Heart left ventricle (tissue), 16 donors: ENCODE measurements at regions not wholly inside any gene's neighbourhood (a gene's known extent, or its start where the extent isn't known, plus 50 kb on each side); places are given as distances from the start of the nearest gene placed in this dataset.

Experiments
- ATAC-seq, 4 donors: fragments of 200-7000 bp; cut with Tn5 transposase; one replicate each; pipeline ENCODE4 v1.9.1; 2020 to 2022; ENCODE audit warnings: moderate library complexity in 4 of 4, mild to moderate bottlenecking in 3 of 4, moderate number of reproducible peaks in 1 of 4
- DNase-seq, 5 donors: peaks; one replicate each; pipeline ENCODE4 v3.0.0-alpha.2; 2020
- H3K27ac ChIP-seq, 12 donors: fragments of 200-600 bp; sonication (generic) in 4 of 12; one replicate each; pipeline versions ENCODE4 v1.5.0 to v1.8.0; 2016 to 2022; ENCODE audit warnings: mild to moderate bottlenecking in 2 of 12
- H3K27me3 ChIP-seq, 9 donors: fragments of 200-600 bp; sonication (generic) in 2 of 9; one replicate each; pipeline versions ENCODE4 v1.5.1 to v1.8.0; 2016 to 2022; ENCODE audit warnings: mild to moderate bottlenecking in 3 of 9
- H3K36me3 ChIP-seq, 9 donors: fragments of 200-600 bp; sonication (generic) in 2 of 9; one replicate each; pipeline versions ENCODE4 v1.5.0 to v1.8.0; 2018 to 2022; ENCODE audit warnings: mild to moderate bottlenecking in 2 of 9
- H3K4me1 ChIP-seq, 12 donors: fragments of 200-600 bp; sonication (generic) in 4 of 12; one replicate each; pipeline versions ENCODE4 v1.5.0 to v1.8.0; 2016 to 2022; ENCODE audit warnings: mild to moderate bottlenecking in 3 of 12
- H3K4me3 ChIP-seq, 12 donors: fragments of 200-600 bp; sonication (generic) in 4 of 12; one replicate each; pipeline versions ENCODE4 v1.5.0 to v1.8.0; 2017 to 2022; ENCODE audit warnings: mild to moderate bottlenecking in 9 of 12, moderate library complexity in 4 of 12
- H3K9me3 ChIP-seq, 12 donors: fragments of 200-600 bp; sonication (generic) in 4 of 12; one replicate each; pipeline versions ENCODE4 v1.5.0 to v1.8.0; 2016 to 2022; ENCODE audit warnings: mild to moderate bottlenecking in 1 of 12
- CTCF ChIP-seq, 12 donors: fragments of 200-600 bp; sonication (generic) in 4 of 12; IDR thresholded peaks; one replicate each; pipeline versions ENCODE4 v1.5.0 to v1.8.0; 2018 to 2022; ENCODE audit warnings: antibody characterized with exemption in 12 of 12, mild to moderate bottlenecking in 5 of 12
- POLR2A ChIP-seq, 2 donors: fragments of 450-650 bp; IDR thresholded peaks; one replicate each; pipeline ENCODE4 v1.6.1; 2017; ENCODE audit warnings: antibody characterized with exemption in 2 of 2, mild to moderate bottlenecking in 2 of 2, moderate library complexity in 2 of 2
- WGBS, 4 donors: extraction: QIAGEN DNeasy Blood & Tissue Kit in 2 of 4; methylation state at CpG; one replicate each; pipeline versions ENCODE4 v1.1.5 to v1.1.7; 2013 to 2018; 5-methylcytosine and 5-hydroxymethylcytosine counted together
- intact Hi-C, 10 donors: fragments of 100-400 bp; cut with DNase I; formaldehyde crosslinking; loops; one replicate each; pipeline versions ENCODE4 v1.11.1 to v1.14.2; 2022
- donor health status: ischemic (EF 13 %, LVEDD 7.1; RV severe dilation, severe dysfunction).
- donor health status: healthy with polysubstance abuse.
- donor health status: DM: no; HTN: yes; CAD: no.
- donor health status: DM: no; HTN: no; CAD: no.
- donor health status: ischemic (EF 25% LVEDD 6.9; RV normal size, moderate dysfunction).
- donor health status: ischemic (EF 25% LVEDD 5.7; RV mildly dilated, moderate dysfunction).
- donor health status: healthy.
- donor health status: DM: yes; HTN: yes; CAD: no.
- donor health status: ischemic (EF 35%, LVEDD 5.7; RV mildly dilated, moderate dysfunction).
- donor health status: nonischemic (EF 11% LVEDD 7.7; RV severe dilation, severe dysfunction).
- donor health status: DM: yes; HTN: yes; CAD: no.
- donor health status: PGD.
- donor health status: ischemic (EF 29% LVEDD 5.4; RV normal size, mild dysfunction).
- donor health status: nonischemic (EF 23%, LVEDD 6.1; RV moderate dilation, normal function).

GRCh38 chr3:101128786-101129185, 135.6 kb upstream of the ABI3BP start:
- H3K27me3 ChIP-seq: no peaks in the 10 kb centered on the region
- H3K27ac ChIP-seq: no peak overlapping the region
- H3K4me3 ChIP-seq: no peak overlapping the region
- H3K9me3 ChIP-seq: no peaks in the 10 kb centered on the region
- no peaks in the 10 kb centered on the region for H3K4me1 ChIP-seq
- no peak for TF ChIP-seq POLR2A (IDR thresholded peaks at IDR 0.05)
- TF ChIP-seq CTCF (IDR thresholded peaks at IDR 0.05): no peak
- ATAC-seq (no peak), DNase-seq (no peak)
- intact Hi-C loops: no loop called here
- 58 to 70% (median 63%) methylated on average over 9 of the region's 9 CpGs for WGBS, 4 donors
- H3K36me3 ChIP-seq: no peaks in the 10 kb centered on the region

GRCh38 chr3:101128001-101128400, 134.8 kb upstream of the ABI3BP start:
- H3K27ac ChIP-seq: no peak overlapping the region
- intact Hi-C loops: no loop called here
- no peaks in the 10 kb centered on the region for H3K9me3 ChIP-seq
- TF ChIP-seq CTCF (IDR thresholded peaks at IDR 0.05) (no peak), POLR2A (IDR thresholded peaks at IDR 0.05) (no peak)
- no peaks in the 10 kb centered on the region for H3K27me3 ChIP-seq
- DNase-seq (no peak), ATAC-seq (no peak)
- no peaks in the 10 kb centered on the region for H3K36me3 ChIP-seq
- no peak overlapping the region for H3K4me3 ChIP-seq
- H3K4me1 ChIP-seq: no peaks in the 10 kb centered on the region
- WGBS, 4 donors: 76 to 96% (median 91%) methylated on average over 1 of the region's 1 CpG

- TF ChIP-seq CTCF (IDR thresholded peaks at IDR 0.05): no peak
- TF ChIP-seq POLR2A (IDR thresholded peaks at IDR 0.05): no peak
- peaks cover 0 to 7% (median 0%) of the 10 kb centered on the region in 12 donors for H3K4me1 ChIP-seq
Observed at GRCh38 chr3:101124125-101124524, 130.9 kb upstream of the ABI3BP start.

GRCh38 chr3:101123081-101123480, 129.9 kb upstream of the ABI3BP start:
- H3K36me3 ChIP-seq: no peaks in the 10 kb centered on the region
- H3K4me3 ChIP-seq: no peak overlapping the region
- intact Hi-C loops: no loop called here
- DNase-seq: no peak
- no peak for ATAC-seq
- H3K9me3 ChIP-seq: no peaks in the 10 kb centered on the region
- no peaks in the 10 kb centered on the region for H3K27me3 ChIP-seq
- no peak for TF ChIP-seq POLR2A (IDR thresholded peaks at IDR 0.05)
- no peak for TF ChIP-seq CTCF (IDR thresholded peaks at IDR 0.05)
- WGBS, 4 donors: 66 to 80% (median 72%) methylated on average over 2 of the region's 2 CpGs
- peaks cover 0 to 12% (median 0%) of the 10 kb centered on the region in 12 donors for H3K4me1 ChIP-seq
- H3K27ac ChIP-seq: no peak overlapping the region

More at GRCh38 chr3:101124125-101124524, 130.9 kb upstream of the ABI3BP start:
- Histone ChIP-seq H3K36me3 (no peaks in the 10 kb centered on the region), H3K27ac (no peak overlapping the region), H3K9me3 (no peaks in the 10 kb centered on the region), H3K27me3 (no peaks in the 10 kb centered on the region), H3K4me3 (no peak overlapping the region)
- no peak for ATAC-seq
- intact Hi-C loops: no loop called here
- WGBS, 4 donors: 48 to 75% (median 61%) methylated on average over 2 of the region's 2 CpGs
- no peak for DNase-seq
